Left lung (tissue), 4 donors: ENCODE measurements at regions not wholly inside any gene's neighbourhood (a gene's known extent, or its start where the extent isn't known, plus 50 kb on each side); places are given as distances from the start of the nearest gene placed in this dataset.

Experiments
- ATAC-seq: fragments of 200-7000 bp; cut with Tn5 transposase; one replicate; pipeline ENCODE4 v1.9.1; 2020; ENCODE audit warnings: moderate library complexity
- DNase-seq, 4 donors: peaks; one replicate each; pipeline ENCODE4 v3.0.0-alpha.2; 2013 to 2020
- H3K27ac ChIP-seq, 2 donors: fragments of 200-600 bp; sonication (generic) in 1 of 2; one replicate each; pipeline versions ENCODE4 v1.5.0 to v1.8.0; 2020 to 2021
- H3K27me3 ChIP-seq, 2 donors: fragments of 200-600 bp; sonication (generic) in 1 of 2; one replicate each; pipeline versions ENCODE4 v1.5.0 to v1.8.0; 2020 to 2021
- H3K36me3 ChIP-seq, 2 donors: fragments of 200-600 bp; sonication (generic) in 1 of 2; one replicate each; pipeline versions ENCODE4 v1.5.0 to v1.8.0; 2020 to 2021
- H3K4me1 ChIP-seq, 2 donors: fragments of 200-600 bp; one replicate each; pipeline ENCODE4 v1.8.0; 2021
- H3K4me3 ChIP-seq, 2 donors: fragments of 200-600 bp; sonication (generic) in 1 of 2; one replicate each; pipeline versions ENCODE4 v1.5.0 to v1.8.0; 2020 to 2021; ENCODE audit warnings: mild to moderate bottlenecking in 1 of 2
- H3K9me3 ChIP-seq, 2 donors: fragments of 200-600 bp; sonication (generic) in 1 of 2; one replicate each; pipeline versions ENCODE4 v1.5.0 to v1.8.0; 2020 to 2021
- CTCF ChIP-seq, 2 donors: fragments of 200-600 bp; sonication (generic) in 1 of 2; IDR thresholded peaks; one replicate each; pipeline versions ENCODE4 v1.5.0 to v1.8.0; 2021; ENCODE audit warnings: antibody characterized with exemption in 2 of 2
- intact Hi-C, 2 donors: fragments of 100-400 bp; cut with DNase I; formaldehyde crosslinking; loops; one replicate each; pipeline versions ENCODE4 v1.11.2 to v1.14.2; 2022
- donor health status: DM: no; HTN: yes; CAD: no.
- donor health status: DM: no; HTN: no; CAD: no.

GRCh38 chr10:33935350-33935749 is 600.9 kb upstream of the NRP1 start:
- H3K9me3 ChIP-seq, result no peaks in the 10 kb centered on the region
- ATAC-seq (no peak), DNase-seq (no peak)
- H3K36me3 ChIP-seq, result no peaks in the 10 kb centered on the region
- H3K27ac ChIP-seq, result no peak overlapping the region
- no peaks in the 10 kb centered on the region for H3K4me1 ChIP-seq
- no peak overlapping the region for H3K4me3 ChIP-seq
- H3K27me3 ChIP-seq, result no peaks in the 10 kb centered on the region
- intact Hi-C loops, result no loop called here
- TF ChIP-seq CTCF (IDR thresholded peaks at IDR 0.05), result no peak

- Histone ChIP-seq H3K4me1 (no peaks in the 10 kb centered on the region), H3K27ac (no peak overlapping the region), H3K36me3 (no peaks in the 10 kb centered on the region), H3K27me3 (no peaks in the 10 kb centered on the region), H3K4me3 (no peak overlapping the region), H3K9me3 (no peaks in the 10 kb centered on the region)
- no peak for TF ChIP-seq CTCF (IDR thresholded peaks at IDR 0.05)
- ATAC-seq (no peak), DNase-seq (no peak)
- intact Hi-C loops, result no loop called here
Measured at GRCh38 chr10:33930079-33930478, 595.6 kb upstream of the NRP1 start.

GRCh38 chr10:33927347-33927746 is 592.9 kb upstream of the NRP1 start:
- Histone ChIP-seq H3K27me3 (no peaks in the 10 kb centered on the region), H3K36me3 (no peaks in the 10 kb centered on the region), H3K9me3 (no peaks in the 10 kb centered on the region), H3K4me1 (no peaks in the 10 kb centered on the region), H3K4me3 (no peak overlapping the region), H3K27ac (no peak overlapping the region)
- ATAC-seq, result no peak
- DNase-seq, result no peak
- intact Hi-C loops, result no loop called here
- TF ChIP-seq CTCF (IDR thresholded peaks at IDR 0.05), result no peak

- Histone ChIP-seq H3K4me1 (no peaks in the 10 kb centered on the region), H3K27ac (no peak overlapping the region), H3K36me3 (no peaks in the 10 kb centered on the region), H3K4me3 (no peak overlapping the region), H3K27me3 (no peaks in the 10 kb centered on the region), H3K9me3 (peaks cover 0 to 2% of the 10 kb centered on the region in 2 donors)
- no peak for DNase-seq
- no peak for ATAC-seq
- no peak for TF ChIP-seq CTCF (IDR thresholded peaks at IDR 0.05)
- intact Hi-C loops, result no loop called here
Measured at GRCh38 chr10:33921970-33922605, 587.6 kb upstream of the NRP1 start.

- Histone ChIP-seq H3K4me1 (no peaks in the 10 kb centered on the region), H3K27me3 (no peaks in the 10 kb centered on the region), H3K36me3 (no peaks in the 10 kb centered on the region), H3K4me3 (no peak overlapping the region), H3K27ac (no peak overlapping the region), H3K9me3 (peaks cover 0 to 2% of the 10 kb centered on the region in 2 donors)
- no peak for ATAC-seq
- no peak for DNase-seq
- TF ChIP-seq CTCF (IDR thresholded peaks at IDR 0.05), result no peak
- intact Hi-C loops, result no loop called here
Measured at GRCh38 chr10:33920351-33920750, 585.9 kb upstream of the NRP1 start.
